ENCODE measurements at regions not wholly inside any gene's neighbourhood (a gene's known extent, or its start where the extent isn't known, plus 50 kb on each side); places are given as distances from the start of the nearest gene placed in this dataset.

DNA sequence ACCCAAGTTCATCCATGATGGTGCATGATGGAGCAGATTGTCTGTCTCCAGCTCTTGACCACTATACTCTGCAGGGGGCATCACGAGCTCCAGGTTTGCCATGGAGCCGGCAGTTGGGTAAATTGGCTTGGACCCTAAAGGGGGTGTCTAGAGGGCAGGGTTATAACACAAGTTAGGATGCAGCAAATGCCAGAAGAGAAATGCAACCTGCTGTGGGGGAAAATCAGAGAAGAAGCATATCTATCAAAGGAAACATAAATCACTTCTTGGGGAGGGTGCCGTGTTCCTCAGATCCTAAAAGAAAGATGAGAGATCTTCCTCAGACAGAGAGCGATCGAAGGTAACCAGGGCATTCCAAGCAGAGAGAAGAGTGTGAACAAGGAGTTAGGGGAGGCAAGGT lies 334.9 kb downstream of the C12orf75 start:
- H3K4me1 ChIP-seq (ENCODE audit: control insufficient read depth in 2 of 2, insufficient read depth in 2 of 2, low read length in 2 of 2) = no peaks in the 10 kb centered on the region
- POLR2A ChIA-PET = no interaction called here
- H3K9me3 ChIP-seq (ENCODE audit: control insufficient read depth in 2 of 3, low read length in 3 of 3) = no peaks in the 10 kb centered on the region
- DNase-seq (no peak), ATAC-seq (no peak)
- Mint-ChIP-seq H3K27ac (no peak overlapping the region), H3K9me3 (peaks cover 0 to 5% (median 0%) of the 10 kb centered on the region in 11 donors), H3K27me3 (peaks cover 0 to 10% (median 0%) of the 10 kb centered on the region in 5 donors), H3K4me3 (no peak overlapping the region), H3K36me3 (no peaks in the 10 kb centered on the region), H3K4me1 (no peaks in the 10 kb centered on the region)
- intact Hi-C loops (cut with micrococcal nuclease) = no loop called here
- no peaks in the 10 kb centered on the region for H3K27me3 ChIP-seq (ENCODE audit: control insufficient read depth in 2 of 2, insufficient read depth in 2 of 2, low read length in 2 of 2)
- no peak overlapping the region for H3K27ac ChIP-seq (ENCODE audit: low read depth, low read length)
- H3K4me3 ChIP-seq (ENCODE audit: low read length) = no peak overlapping the region
- CTCF ChIA-PET = no interaction called here
- no peaks in the 10 kb centered on the region for H3K36me3 ChIP-seq (ENCODE audit: control insufficient read depth in 2 of 3, insufficient read depth in 3 of 3, low read length in 3 of 3)

DNA sequence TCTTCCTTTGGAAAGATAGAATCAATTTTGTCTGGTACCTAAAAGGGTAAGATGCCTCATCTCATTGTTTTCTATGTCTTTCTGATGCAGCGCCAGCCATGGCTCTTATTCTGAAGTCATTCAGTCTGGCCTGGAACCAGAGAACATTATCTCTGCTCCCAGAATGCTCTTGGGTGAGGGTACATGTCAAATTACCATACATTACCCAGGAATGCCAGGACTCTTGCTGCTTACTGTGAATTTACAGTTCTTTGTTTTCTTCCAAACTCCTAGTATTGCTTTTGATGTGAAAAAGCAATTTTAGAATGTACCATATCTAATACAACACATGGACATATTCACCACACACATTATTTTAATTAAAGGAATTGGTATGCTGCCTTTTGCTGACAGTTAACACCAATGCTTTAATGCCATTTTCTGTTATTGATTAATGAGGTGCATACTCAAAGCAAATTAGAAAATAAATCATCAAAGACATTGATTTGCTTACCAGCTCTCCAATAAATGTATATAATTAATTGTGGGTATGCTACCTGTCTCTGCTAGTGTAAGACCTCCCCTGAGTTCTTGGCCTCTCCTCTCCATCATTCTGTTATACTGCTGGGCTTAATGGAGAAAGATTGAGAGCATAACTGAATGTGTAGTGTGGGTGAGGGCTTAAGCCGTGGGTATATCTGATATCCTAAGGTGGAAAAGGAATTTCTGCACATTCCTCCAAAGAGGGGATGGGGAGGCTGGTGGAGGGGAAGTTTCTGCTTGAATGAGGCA lies 337.7 kb downstream of the C12orf75 start:
- H3K4me3 ChIP-seq (ENCODE audit: low read length) = no peak overlapping the region
- H3K27me3 ChIP-seq (ENCODE audit: control insufficient read depth in 2 of 2, insufficient read depth in 2 of 2, low read length in 2 of 2) = no peaks in the 10 kb centered on the region
- Mint-ChIP-seq H3K27me3 (peaks cover 0 to 4% (median 0%) of the 10 kb centered on the region in 5 donors), H3K27ac (no peak overlapping the region), H3K36me3 (no peaks in the 10 kb centered on the region), H3K9me3 (peaks cover 0 to 5% (median 0%) of the 10 kb centered on the region in 11 donors), H3K4me1 (no peaks in the 10 kb centered on the region), H3K4me3 (no peak overlapping the region)
- ChIA-PET POLR2A (no interaction called here), CTCF (no interaction called here)
- no peaks in the 10 kb centered on the region for H3K36me3 ChIP-seq (ENCODE audit: control insufficient read depth in 2 of 3, insufficient read depth in 3 of 3, low read length in 3 of 3)
- ATAC-seq (no peak), DNase-seq (no peak)
- no peaks in the 10 kb centered on the region for H3K4me1 ChIP-seq (ENCODE audit: control insufficient read depth in 2 of 2, insufficient read depth in 2 of 2, low read length in 2 of 2)
- H3K27ac ChIP-seq (ENCODE audit: low read depth, low read length) = no peak overlapping the region
- intact Hi-C loops (cut with micrococcal nuclease) = no loop called here
- H3K9me3 ChIP-seq (ENCODE audit: control insufficient read depth in 2 of 3, low read length in 3 of 3) = no peaks in the 10 kb centered on the region

DNA sequence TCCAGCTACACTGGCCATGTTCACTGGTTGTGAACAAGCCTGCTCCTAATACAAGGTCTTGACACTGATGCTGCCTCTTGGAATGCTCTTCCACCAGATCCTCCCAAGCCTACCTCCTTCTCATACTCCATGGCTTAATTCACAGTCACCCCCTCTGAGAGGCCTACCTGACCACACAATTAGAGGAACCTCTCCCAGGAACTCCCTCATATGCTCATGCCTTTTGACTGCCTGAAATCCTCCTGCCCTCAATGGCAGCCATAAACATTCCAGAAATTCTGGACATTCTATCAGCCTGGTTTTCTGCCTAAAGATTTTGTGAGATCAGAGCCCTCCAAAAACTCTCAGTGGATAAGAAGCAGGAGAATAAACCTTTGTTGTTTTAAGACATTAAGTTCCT lies 340.2 kb downstream of the C12orf75 start:
- no peak overlapping the region for H3K4me3 ChIP-seq (ENCODE audit: low read length)
- H3K36me3 Mint-ChIP-seq = no peaks in the 10 kb centered on the region
- ChIA-PET CTCF (no interaction called here), POLR2A (no interaction called here)
- DNase-seq = no peak
- no peak for ATAC-seq
- no peak overlapping the region for H3K27ac Mint-ChIP-seq
- H3K4me1 Mint-ChIP-seq = no peaks in the 10 kb centered on the region
- H3K36me3 ChIP-seq (ENCODE audit: control insufficient read depth in 2 of 3, insufficient read depth in 3 of 3, low read length in 3 of 3) = no peaks in the 10 kb centered on the region
- H3K27me3 ChIP-seq (ENCODE audit: control insufficient read depth in 2 of 2, insufficient read depth in 2 of 2, low read length in 2 of 2) = no peaks in the 10 kb centered on the region
- H3K9me3 ChIP-seq (ENCODE audit: control insufficient read depth in 2 of 3, low read length in 3 of 3) = no peaks in the 10 kb centered on the region
- H3K27ac ChIP-seq (ENCODE audit: low read depth, low read length) = no peak overlapping the region
- peaks cover 0 to 5% (median 0%) of the 10 kb centered on the region in 5 donors for H3K27me3 Mint-ChIP-seq
- H3K4me1 ChIP-seq (ENCODE audit: control insufficient read depth in 2 of 2, insufficient read depth in 2 of 2, low read length in 2 of 2) = no peaks in the 10 kb centered on the region
- no peak overlapping the region for H3K4me3 Mint-ChIP-seq
- intact Hi-C loops (cut with micrococcal nuclease) = no loop called here
- H3K9me3 Mint-ChIP-seq = peaks cover 0 to 6% (median 0%) of the 10 kb centered on the region in 11 donors

DNA sequence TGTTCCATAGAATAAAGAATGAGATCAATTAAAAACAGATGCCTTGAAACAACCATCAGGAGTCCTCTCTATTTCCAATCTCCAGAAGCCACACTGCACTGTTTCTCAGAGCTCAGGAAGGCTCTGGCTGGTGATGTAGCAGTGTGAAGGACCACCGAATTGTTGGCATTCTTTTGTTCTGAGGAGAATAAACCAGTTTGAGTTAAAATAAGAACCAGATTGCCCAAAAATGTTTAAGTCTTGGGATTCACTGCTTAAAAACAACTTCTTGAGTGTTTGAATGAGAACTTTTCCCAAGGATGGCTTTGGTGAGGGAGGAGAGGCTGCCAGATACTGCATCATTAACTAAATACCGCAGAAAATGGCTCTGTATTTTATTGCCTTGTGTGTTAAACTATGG lies 341.2 kb downstream of the C12orf75 start:
- H3K36me3 Mint-ChIP-seq = no peaks in the 10 kb centered on the region
- CTCF ChIA-PET = no interaction called here
- POLR2A ChIA-PET = no interaction called here
- no peak overlapping the region for H3K27ac Mint-ChIP-seq
- H3K9me3 Mint-ChIP-seq = peaks cover 0 to 6% (median 0%) of the 10 kb centered on the region in 11 donors
- peaks cover 0 to 5% (median 0%) of the 10 kb centered on the region in 5 donors for H3K27me3 Mint-ChIP-seq
- H3K4me1 Mint-ChIP-seq = no peaks in the 10 kb centered on the region
- H3K4me1 ChIP-seq (ENCODE audit: control insufficient read depth in 2 of 2, insufficient read depth in 2 of 2, low read length in 2 of 2) = no peaks in the 10 kb centered on the region
- H3K4me3 ChIP-seq (ENCODE audit: low read length) = no peak overlapping the region
- H3K9me3 ChIP-seq (ENCODE audit: control insufficient read depth in 2 of 3, low read length in 3 of 3) = no peaks in the 10 kb centered on the region
- intact Hi-C loops (cut with micrococcal nuclease) = no loop called here
- H3K36me3 ChIP-seq (ENCODE audit: control insufficient read depth in 2 of 3, insufficient read depth in 3 of 3, low read length in 3 of 3) = no peaks in the 10 kb centered on the region
- H3K27ac ChIP-seq (ENCODE audit: low read depth, low read length) = no peak overlapping the region
- no peak for ATAC-seq
- no peak overlapping the region for H3K4me3 Mint-ChIP-seq
- no peak for DNase-seq
- H3K27me3 ChIP-seq (ENCODE audit: control insufficient read depth in 2 of 2, insufficient read depth in 2 of 2, low read length in 2 of 2) = no peaks in the 10 kb centered on the region

DNA sequence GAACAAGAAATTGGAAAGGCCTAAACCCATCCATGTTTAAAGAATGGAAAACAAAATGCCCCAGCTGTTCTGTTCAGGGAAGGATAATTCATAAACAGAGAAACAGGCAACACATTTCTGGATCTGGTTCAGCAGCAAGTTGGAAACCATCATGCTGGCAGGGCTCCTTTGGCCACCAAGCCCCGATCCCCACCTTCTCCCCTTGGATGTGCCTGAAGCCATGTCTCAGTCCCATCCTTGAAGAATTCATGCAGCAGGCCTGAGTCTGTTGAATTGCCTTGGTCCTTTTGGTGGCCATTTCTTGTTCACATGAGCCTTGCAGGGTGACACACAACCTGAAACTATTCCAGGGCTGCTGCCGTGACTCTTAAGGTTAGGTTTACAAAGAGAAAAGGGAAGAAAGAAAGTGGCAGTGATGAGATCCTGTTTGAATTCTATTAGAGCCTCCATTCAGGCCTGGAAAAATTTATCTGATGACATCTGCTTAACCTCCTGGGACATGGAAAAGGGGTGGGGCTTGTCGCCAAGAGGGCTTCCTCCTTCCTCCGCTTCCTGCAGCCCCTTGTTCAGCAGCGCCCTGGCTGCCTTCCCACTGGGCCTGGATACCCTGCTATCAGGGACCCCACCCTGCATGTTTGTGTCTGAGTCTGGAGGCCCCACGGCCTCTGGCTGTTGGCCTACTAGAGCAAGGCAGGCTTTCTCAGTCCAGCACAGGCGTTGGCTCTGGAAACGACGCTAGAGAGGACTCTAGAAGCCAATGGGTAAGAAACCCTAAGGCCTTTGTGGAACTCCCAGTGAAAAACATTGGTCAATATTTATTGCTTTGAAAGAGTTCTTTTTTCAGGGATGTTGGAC lies 341.9 kb downstream of the C12orf75 start:
- no peaks in the 10 kb centered on the region for H3K36me3 Mint-ChIP-seq
- peaks cover 0 to 5% (median 0%) of the 10 kb centered on the region in 5 donors for H3K27me3 Mint-ChIP-seq
- no peaks in the 10 kb centered on the region for H3K4me1 ChIP-seq (ENCODE audit: control insufficient read depth in 2 of 2, insufficient read depth in 2 of 2, low read length in 2 of 2)
- intact Hi-C loops (cut with micrococcal nuclease) = no loop called here
- no peaks in the 10 kb centered on the region for H3K4me1 Mint-ChIP-seq
- no peak overlapping the region for H3K4me3 ChIP-seq (ENCODE audit: low read length)
- no peak for ATAC-seq
- ChIA-PET CTCF (no interaction called here), POLR2A (no interaction called here)
- no peak for DNase-seq
- peaks cover 0 to 6% (median 0%) of the 10 kb centered on the region in 11 donors for H3K9me3 Mint-ChIP-seq
- no peaks in the 10 kb centered on the region for H3K36me3 ChIP-seq (ENCODE audit: control insufficient read depth in 2 of 3, insufficient read depth in 3 of 3, low read length in 3 of 3)
- no peak overlapping the region for H3K27ac ChIP-seq (ENCODE audit: low read depth, low read length)
- no peak overlapping the region for H3K4me3 Mint-ChIP-seq
- H3K9me3 ChIP-seq (ENCODE audit: control insufficient read depth in 2 of 3, low read length in 3 of 3) = no peaks in the 10 kb centered on the region
- H3K27ac Mint-ChIP-seq = no peak overlapping the region
- H3K27me3 ChIP-seq (ENCODE audit: control insufficient read depth in 2 of 2, insufficient read depth in 2 of 2, low read length in 2 of 2) = no peaks in the 10 kb centered on the region

DNA sequence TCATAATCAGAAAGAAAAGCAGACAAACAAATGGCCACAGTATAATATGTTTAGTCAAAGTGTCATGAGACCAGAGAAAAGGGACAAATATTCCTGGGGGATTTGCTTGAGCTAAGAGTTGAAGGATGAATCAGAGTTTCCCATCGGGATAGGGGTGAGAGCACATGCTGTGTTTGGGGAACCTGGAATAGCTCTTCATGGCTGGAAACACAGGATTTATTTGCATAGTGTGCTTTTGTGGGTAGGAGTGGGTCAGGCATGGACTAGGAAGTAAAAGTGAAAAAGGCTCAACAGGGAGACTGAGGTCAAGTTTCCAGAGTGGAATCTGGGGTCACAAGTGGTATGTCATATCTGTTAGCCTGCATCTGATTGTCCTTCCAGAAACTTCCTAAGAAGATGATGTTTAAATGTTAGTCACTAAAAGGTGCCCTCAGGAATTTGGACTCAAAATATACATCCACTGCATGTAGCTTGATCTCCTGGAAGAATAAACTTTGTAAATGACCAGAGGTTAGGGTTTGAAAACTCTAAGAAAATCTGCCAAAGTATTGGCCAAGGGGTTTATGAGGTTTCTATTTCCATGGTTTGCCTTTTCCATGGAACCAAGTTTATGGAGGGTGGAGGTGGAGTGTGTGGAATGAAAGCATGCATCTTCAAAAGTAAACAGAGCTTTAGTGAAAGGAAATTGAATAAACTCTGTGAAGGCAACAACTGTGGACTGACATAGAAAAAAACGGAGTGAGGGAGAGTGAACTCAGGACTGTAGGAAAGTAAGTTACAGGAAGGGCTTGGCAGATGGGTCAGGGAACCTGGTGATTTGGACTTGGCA lies 344.6 kb downstream of the C12orf75 start:
- DNase-seq (no peak), ATAC-seq (no peak)
- ChIA-PET CTCF (no interaction called here), POLR2A (no interaction called here)
- H3K27ac ChIP-seq (ENCODE audit: low read depth, low read length) = no peak overlapping the region
- intact Hi-C loops (cut with micrococcal nuclease) = no loop called here
- H3K9me3 Mint-ChIP-seq = peaks cover 0 to 11% (median 0%) of the 10 kb centered on the region in 11 donors
- H3K4me1 ChIP-seq (ENCODE audit: control insufficient read depth in 2 of 2, insufficient read depth in 2 of 2, low read length in 2 of 2) = no peaks in the 10 kb centered on the region
- H3K27me3 Mint-ChIP-seq = peaks cover 0 to 5% (median 0%) of the 10 kb centered on the region in 5 donors
- no peaks in the 10 kb centered on the region for H3K27me3 ChIP-seq (ENCODE audit: control insufficient read depth in 2 of 2, insufficient read depth in 2 of 2, low read length in 2 of 2)
- H3K4me1 Mint-ChIP-seq = no peaks in the 10 kb centered on the region
- no peaks in the 10 kb centered on the region for H3K9me3 ChIP-seq (ENCODE audit: control insufficient read depth in 2 of 3, low read length in 3 of 3)
- H3K4me3 ChIP-seq (ENCODE audit: low read length) = no peak overlapping the region
- no peak overlapping the region for H3K4me3 Mint-ChIP-seq
- no peaks in the 10 kb centered on the region for H3K36me3 ChIP-seq (ENCODE audit: control insufficient read depth in 2 of 3, insufficient read depth in 3 of 3, low read length in 3 of 3)
- H3K36me3 Mint-ChIP-seq = no peaks in the 10 kb centered on the region
- no peak overlapping the region for H3K27ac Mint-ChIP-seq

All from naive thymus-derived CD4-positive, alpha-beta T cell (primary cell).